ENCODE measurements at regions not wholly inside any gene's neighbourhood (a gene's known extent, or its start where the extent isn't known, plus 50 kb on each side); places are given as distances from the start of the nearest gene placed in this dataset.

- TF ChIP-seq CTCF (IDR thresholded peaks at IDR 0.05; ENCODE audit: low read length) (no peak), EZH2phosphoT487 (IDR thresholded peaks at IDR 0.05; ENCODE audit: low read length) (no peak)
Measured at GRCh38 chr1:218527737-218528136, 182.6 kb downstream of the TGFB2 start.

Measured in MM.1S (cell line).